Non-pigmented ciliary epithelial cell (primary cell): ENCODE measurements at regions not wholly inside any gene's neighbourhood (a gene's known extent, or its start where the extent isn't known, plus 50 kb on each side); places are given as distances from the start of the nearest gene placed in this dataset.

Source experiments
- DNase-seq: peaks from one replicate; pipeline ENCODE4 v3.0.0-alpha.2; 2010; ENCODE audit warnings: low read depth

DNA sequence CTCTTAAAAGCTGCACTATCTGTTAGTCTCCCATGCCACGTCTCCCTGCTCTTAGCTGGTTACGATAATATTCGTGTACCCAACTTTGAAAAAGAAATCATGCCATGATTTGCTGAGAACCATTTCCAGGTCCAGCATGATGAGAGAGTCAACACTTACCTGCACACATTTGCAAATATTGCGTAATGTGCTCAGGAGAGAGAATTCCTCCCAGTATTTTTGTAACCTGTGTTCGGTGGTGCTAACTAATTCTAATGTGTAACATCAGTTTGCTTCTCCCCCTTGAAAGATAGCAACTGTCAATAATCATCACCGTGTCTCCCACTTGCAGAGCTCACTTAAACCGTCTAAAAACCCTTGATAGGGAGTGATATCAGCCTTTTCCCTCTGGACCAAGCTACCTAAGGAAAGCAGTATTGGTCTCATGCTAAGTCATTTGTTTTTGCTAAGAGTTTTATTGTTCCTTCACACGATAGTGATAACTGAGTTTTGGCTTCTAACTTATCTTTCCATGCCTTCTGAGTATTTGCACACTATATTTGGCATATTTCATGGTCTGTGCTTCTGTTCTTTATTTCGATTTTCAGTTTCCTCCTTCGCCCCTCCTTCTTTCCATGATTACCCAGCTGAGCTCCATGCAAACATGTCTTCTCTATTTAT is 61.1 kb upstream of the IRF2BP2 start:
- DNase-seq = no peak

DNA sequence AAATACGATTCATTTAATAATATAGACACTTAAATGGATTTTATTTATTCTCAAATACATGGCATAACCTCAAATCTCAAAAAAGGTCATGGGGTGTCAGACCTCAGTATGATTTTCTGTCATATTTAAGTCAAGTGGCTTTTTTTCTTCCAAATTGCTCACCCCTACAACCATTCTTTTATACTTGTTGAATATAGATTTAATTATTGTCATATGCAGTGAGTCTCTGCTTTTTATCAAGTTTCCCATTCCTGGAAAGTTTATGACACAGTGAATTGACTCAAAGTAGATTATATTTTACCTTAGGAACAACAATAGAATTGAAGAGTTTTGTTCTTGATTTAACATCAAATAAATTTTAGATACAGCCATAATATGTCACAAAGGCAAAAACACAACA is 59.5 kb upstream of the IRF2BP2 start:
- no peak for DNase-seq

DNA sequence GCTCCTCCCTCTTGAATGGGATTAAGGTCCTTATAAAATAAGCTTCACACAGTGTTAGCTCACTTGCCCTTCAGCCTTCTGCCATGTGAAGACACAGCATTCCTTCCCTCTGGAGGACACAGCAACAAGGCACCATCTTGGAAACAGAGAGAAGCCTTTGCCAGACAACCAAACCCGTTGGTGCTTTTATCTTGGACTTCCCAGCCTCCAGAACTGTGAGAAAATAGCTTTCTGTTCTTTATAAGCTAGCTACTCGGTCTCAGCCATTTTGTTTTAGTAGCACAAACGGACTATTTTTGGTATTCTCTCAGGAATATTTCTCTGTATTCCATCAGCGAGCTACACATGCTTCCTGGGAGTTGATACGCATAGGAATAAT is 58.6 kb upstream of the IRF2BP2 start:
- DNase-seq = no peak

DNA sequence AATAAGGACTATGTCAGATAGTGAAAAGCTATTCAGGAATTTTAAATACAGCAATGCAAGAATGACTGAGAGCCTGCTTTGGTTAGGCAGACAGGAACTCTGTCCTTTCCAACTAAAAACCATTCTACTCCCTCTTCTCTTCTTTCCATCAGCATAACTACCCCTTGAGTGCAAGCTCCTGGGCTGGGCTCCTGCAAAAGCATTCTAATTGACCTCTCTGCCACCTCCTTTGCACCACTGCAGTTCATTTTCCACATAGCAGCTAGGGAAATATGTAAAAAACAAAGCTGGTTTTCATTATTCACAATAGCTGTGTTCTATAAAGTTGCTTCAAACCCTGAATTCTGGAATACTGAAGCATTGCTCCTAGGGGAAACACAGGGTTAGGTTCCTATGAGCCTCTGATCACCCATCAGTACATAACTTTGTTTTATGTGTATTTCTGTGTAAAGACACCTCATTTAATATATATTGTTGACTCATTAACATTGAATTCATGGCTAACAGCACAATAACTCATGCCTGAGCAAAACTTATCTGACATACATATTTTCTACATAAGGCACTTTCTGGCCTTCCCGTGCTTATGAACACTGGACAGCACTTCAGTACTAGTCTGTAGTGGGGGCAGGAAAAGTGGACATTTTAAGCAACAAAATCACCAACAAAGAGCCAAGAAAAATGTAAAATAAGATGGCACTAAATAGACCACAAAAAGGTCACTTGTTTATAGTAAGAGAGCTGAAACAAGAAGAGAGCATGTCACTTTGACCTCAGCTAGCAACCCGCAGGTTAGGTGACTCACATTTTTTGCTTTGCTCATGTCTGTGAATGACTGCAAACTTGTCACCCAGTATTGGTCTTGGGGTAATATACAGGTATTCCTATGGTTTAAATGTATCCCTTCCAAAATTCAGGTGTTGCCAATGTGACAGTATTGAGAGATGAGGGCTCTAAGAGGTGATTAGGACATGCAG is 57.9 kb upstream of the IRF2BP2 start:
- DNase-seq = no peak

DNA sequence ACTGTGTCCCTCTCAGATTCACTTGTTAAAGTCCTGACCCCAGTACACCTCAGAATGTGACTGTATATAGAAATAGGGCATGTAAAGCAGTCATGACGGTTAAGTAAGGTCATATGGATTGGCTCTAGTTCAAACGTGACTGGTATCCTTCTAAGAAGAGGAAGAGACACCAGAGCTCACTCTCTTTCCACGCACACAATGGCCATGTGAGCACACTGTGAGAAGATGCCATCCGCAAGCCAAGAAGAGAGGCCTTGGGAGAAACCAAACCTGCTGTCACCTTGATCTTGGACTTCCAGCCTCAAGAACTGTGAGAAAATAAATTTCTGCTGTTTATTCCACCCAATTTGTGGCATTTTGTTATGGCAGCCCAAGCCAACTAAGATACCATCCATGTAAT is 56.8 kb upstream of the IRF2BP2 start:
- no peak for DNase-seq

DNA sequence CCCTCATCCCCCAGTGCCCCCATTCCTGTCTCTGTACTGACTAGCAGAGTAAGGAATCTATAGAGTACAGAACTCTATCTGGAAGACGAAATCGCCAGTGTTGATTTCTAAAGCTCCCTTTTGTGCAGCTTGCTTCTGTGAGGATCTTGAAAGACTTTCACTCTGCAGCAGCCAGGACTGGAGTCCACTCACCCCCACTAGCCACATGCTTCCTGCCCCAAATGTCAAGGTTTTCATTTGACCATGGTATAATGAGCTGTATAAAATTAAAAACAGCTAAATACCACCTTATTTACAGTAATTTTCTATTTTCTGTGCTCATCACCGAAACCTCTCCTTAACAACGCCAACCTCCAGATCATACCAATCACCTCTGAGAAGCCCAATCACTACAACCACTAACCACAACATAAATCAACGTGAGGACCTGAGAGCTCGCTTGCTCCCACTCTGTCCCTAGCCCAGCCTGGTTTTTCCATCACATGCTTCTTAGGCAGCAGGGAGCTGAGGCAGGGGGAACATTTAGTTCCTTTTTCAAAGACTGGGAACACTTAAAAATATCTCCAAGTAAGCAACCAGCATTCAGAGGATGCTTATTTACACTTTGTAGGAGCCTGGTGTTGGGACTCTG is 56.1 kb upstream of the IRF2BP2 start:
- no peak for DNase-seq

DNA sequence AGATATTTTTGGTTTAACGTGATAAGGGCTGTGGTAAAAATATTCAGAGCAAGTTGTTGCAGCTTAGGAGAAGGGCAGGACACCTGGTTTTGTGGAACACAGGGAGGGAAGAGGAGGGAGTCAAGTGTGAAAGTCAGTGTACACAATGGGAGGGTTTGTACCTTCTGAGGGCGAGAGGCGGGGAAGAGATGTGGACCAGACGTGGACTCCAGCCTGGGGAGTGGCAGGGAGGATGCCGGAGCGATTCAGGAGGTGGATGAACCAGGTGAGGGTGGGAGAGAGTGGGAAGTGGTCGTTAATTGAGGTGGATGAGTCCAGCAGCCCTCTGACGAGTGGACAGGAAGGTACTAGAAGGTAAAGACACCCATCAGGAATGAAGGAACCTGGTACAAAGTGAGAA is 52.2 kb upstream of the IRF2BP2 start:
- DNase-seq = no peak

DNA sequence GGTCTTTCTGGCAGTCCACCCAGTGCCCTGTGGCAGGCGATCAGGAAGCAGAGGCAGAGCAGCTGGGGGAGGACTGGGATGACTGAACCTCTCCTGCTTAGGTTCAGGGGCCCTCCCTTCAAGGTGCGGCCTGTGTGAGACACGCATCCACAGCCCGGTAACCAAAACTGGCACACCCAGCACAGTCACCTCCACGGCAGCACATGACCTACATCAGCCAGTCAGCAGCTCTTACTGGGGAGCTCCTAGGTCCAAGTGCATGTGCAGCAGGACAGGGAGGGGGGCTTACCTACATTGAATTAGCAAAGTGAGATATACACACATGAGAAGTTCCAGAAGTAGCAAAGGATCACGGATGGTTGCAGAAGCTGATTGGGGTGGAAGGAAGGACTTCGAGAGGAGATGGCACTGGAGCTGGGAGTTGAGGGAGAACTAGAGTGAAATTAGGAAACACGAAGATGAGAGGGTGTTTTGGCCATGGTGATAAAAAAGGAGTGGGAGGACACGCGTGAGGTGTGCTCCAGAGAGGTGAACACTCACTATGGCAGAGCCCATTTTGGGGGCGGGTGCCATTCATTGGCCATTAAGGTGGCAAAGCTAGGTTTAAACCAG is 51.4 kb upstream of the IRF2BP2 start:
- no peak for DNase-seq

DNA sequence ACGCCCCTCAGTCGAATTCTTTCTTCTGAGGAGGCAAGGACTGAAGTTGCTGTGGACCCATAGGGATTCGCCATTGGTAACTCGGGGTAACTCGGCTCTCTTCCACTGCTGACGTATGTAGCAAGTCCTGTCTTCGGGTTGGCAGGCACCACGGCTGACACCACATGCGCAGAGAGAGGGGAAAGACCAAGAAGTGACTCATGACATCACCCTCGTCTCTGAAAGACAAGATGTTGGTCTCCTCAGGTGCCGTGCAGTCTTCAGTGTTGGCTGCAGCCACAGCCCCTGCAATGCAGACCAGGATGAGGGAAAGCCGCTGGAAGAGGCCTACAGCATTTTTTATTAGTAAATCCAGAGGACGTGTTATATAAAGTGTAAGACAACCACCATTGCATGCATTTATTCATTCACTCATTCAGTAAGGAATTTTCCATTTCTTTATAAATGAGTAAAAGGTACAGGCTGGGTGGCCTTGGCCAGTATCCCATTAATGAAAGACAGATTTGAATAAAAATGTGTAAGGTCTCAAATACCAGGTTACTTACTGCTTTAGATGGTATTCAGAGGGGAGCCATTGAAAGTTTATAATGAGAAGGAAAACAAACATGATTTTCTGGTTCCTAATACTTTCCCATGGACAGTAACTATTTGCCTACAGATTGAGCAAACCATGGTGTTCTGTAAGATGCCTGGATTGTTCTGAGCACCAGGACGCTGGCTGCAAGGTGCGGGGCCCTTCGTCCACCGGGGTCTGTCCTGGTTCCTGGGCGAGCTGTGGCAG is 50.7 kb upstream of the IRF2BP2 start:
- no peak for DNase-seq
